T47D (cell line): ENCODE measurements at regions not wholly inside any gene's neighbourhood (a gene's known extent, or its start where the extent isn't known, plus 50 kb on each side); places are given as distances from the start of the nearest gene placed in this dataset.

Experiments
- DNase-seq, 2 experiments: peaks; one replicate each; pipeline versions ENCODE4 v3.0.0 to v3.0.0-alpha.2; 2011 to 2012; ENCODE audit warnings: low read depth in 1 of 2, low spot score in 1 of 2
- JUND ChIP-seq: IDR thresholded peaks from 2 replicates; pipeline ENCODE4 v1.6.1; 2012; ENCODE audit warnings: low read depth
- in situ Hi-C: cut with HindIII; loops from 2 replicates; pipeline ENCODE4 v1.10.0; 2016; ENCODE audit warnings: low sequenced_read_pairs, low pct_unique_long_range_greater_than_20kb

DNA sequence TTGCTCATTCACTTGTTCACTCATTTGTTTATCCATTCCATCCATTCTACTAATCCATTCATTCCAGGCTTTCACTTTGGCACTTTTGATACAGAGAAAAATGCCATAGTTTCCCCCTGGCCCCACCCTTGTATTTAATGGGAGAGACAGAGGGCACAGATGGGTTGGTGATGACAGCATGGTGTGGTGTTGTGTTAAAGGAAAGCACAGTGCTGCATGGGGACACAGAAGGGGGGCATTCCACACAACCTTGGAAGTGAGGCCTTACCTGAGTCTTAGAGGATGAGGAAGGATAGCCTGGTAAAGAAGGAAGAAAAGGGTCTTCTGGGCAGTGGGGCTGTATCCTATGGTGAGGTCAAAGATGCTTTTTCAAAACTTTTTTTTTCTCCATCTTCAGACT lies 248.5 kb upstream of the C11orf87 start:
- in situ Hi-C loops, result no loop called here
- no peak for DNase-seq
- TF ChIP-seq JUND, result no peak

- no peak for TF ChIP-seq JUND
- in situ Hi-C loops, result no loop called here
- no peak for DNase-seq
Measured at GRCh38 chr11:109184376-109184775, 237.6 kb upstream of the C11orf87 start.

DNA sequence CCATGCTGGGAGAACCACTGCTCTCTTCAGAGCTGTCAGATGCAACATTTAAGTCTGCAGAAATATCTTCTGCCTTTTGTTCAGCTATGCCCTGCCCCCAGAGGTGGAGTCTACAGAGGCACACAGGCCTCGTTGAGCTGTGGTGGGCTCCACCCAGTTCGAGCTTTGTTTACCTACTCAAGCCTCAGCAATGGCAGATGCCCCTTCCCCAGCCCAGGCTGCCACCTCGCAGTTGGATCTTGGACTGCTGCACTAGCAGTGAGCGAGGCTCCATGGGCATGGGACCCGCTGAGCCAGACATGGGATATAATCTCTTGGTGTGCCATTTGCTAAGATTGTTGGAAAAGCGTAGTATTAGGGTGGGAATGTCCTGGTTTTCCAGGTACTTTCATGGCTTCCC lies 229.1 kb upstream of the C11orf87 start:
- no peak for DNase-seq
- TF ChIP-seq JUND, result no peak
- in situ Hi-C loops, result no loop called here

GRCh38 chr11:109193880-109194279 lies 228.1 kb upstream of the C11orf87 start:
- no peak for TF ChIP-seq JUND
- DNase-seq, result no peak
- in situ Hi-C loops, result no loop called here

DNA sequence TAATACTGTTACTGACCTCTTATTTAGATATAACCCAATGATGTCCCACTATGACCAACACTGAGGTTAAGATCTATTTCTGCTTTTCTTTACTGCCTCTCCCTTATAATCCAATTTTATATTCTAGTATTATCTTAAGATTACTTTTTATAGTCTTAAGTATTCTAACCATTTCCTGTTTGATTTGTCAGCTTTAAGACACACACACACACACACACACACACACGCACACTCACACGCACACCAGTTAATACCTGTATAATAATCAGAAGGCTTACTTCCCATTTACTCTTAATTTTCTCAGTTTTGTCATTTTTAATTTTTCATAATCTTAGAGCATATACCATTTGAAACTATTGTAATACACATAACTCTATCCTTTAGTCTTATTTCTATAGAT lies 226.0 kb upstream of the C11orf87 start:
- no peak for DNase-seq
- in situ Hi-C loops, result no loop called here
- no peak for TF ChIP-seq JUND

DNA sequence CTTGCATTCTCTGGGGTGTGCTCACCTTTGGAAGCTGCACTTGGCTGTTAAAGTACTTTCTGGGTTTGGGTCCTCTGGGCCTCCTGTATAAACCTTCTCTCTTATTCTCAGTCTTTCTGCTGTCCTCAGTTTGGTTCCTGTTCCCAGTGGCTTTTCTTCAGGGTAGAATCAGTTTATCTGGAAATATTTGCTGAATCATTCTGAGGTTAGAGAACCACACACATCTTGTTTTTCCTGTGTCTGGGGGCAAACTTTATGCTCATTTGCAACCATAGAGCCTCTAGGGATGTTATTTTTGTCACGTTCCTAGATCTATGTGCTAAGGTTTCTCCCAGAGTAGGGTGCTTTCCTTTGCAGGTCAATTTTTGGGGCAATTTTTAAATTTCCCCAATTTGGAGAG lies 224.3 kb upstream of the C11orf87 start:
- TF ChIP-seq JUND, result no peak
- peak in 1 of 2 experiments; percentile 43 for DNase-seq
- in situ Hi-C loops, result no loop called here

DNA sequence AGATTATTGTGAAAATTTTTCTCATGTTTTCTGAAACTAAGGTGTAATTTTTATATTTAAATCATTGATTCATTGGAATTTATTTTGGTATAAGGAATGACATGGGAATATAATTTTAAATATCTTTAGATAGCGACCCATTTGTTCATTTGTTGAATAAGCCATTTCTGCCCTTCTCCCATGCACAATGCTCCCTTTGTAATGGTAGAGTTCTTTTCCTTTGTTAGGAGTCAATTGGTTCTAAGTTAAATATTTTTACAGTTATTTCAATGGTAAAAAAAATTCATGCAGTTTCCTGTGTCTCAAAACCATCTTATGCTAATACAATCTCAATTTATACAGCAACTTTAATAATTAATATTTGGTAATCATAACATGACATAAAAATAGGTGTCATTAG lies 218.8 kb upstream of the C11orf87 start:
- TF ChIP-seq JUND, result no peak
- in situ Hi-C loops, result no loop called here
- no peak for DNase-seq

- TF ChIP-seq JUND, result no peak
- in situ Hi-C loops, result no loop called here
- no peak for DNase-seq
Measured at GRCh38 chr11:109205312-109205711, 216.7 kb upstream of the C11orf87 start.

- in situ Hi-C loops, result no loop called here
- no peak for TF ChIP-seq JUND
- no peak for DNase-seq
Measured at GRCh38 chr11:109208121-109208520, 213.9 kb upstream of the C11orf87 start.

DNA sequence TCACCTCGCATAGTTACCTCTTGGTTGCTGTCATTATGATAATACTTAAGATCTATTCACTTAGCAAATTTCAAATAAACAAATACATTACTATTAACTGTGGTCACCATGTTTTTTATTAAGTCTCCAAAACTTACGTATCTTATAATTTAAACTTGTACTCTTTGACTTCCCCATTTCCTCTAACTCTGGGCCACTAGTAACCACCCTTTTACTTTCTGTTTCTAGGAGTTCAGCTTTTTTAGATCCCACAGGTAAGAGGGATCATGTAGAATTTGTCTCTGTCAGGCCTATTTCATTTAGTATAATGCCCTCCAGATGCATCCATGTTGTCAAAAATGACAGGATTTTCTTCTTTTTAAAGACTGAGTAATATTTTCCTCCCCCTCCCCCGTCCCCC lies 212.4 kb upstream of the C11orf87 start:
- in situ Hi-C loops, result no loop called here
- DNase-seq, result no peak
- no peak for TF ChIP-seq JUND

GRCh38 chr11:109221190-109221589 lies 200.8 kb upstream of the C11orf87 start:
- in situ Hi-C loops, result no loop called here
- DNase-seq, result no peak
- TF ChIP-seq JUND, result no peak

GRCh38 chr11:109222761-109223160 lies 199.2 kb upstream of the C11orf87 start:
- no peak for TF ChIP-seq JUND
- in situ Hi-C loops, result no loop called here

GRCh38 chr11:109223451-109223850 lies 198.5 kb upstream of the C11orf87 start:
- in situ Hi-C loops, result no loop called here
- TF ChIP-seq JUND, result no peak
- DNase-seq, result no peak

More at GRCh38 chr11:109222761-109223160, 199.2 kb upstream of the C11orf87 start:
- DNase-seq, result no peak

DNA sequence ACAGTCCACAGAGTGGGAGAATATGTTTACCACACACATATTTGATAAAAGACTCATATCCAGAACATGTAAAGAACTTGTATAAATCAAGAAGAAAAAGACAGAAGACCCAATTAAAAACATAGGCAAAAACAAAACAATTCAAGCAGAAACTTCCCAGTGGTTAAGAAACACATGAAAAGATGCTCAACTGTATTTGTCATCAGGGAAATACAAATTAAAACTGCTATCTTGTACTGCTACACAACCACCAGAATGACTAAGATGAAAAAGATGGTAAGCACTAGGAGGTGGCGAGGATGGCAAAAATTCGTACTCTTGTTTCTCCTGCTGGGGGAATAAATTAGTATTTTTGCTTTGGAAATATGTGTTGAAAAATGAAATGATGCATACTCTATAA lies 192.3 kb upstream of the C11orf87 start:
- no peak for TF ChIP-seq JUND
- DNase-seq, result no peak
- in situ Hi-C loops, result no loop called here
